Activated CD4-positive, alpha-beta T cell treated with anti-CD3 and anti-CD28 coated beads for 48 hours (primary cell): ENCODE measurements at regions not wholly inside any gene's neighbourhood (a gene's known extent, or its start where the extent isn't known, plus 50 kb on each side); places are given as distances from the start of the nearest gene placed in this dataset.
"Not testable (repeated sequence)": the region's sequence is repeated elsewhere in the genome, so short reads cannot be mapped to it uniquely, and the experiment has no call there.

Experiments used
- DNase-seq: peaks from one replicate; pipeline ENCODE4 v3.0.0-alpha.2; 2020

DNA sequence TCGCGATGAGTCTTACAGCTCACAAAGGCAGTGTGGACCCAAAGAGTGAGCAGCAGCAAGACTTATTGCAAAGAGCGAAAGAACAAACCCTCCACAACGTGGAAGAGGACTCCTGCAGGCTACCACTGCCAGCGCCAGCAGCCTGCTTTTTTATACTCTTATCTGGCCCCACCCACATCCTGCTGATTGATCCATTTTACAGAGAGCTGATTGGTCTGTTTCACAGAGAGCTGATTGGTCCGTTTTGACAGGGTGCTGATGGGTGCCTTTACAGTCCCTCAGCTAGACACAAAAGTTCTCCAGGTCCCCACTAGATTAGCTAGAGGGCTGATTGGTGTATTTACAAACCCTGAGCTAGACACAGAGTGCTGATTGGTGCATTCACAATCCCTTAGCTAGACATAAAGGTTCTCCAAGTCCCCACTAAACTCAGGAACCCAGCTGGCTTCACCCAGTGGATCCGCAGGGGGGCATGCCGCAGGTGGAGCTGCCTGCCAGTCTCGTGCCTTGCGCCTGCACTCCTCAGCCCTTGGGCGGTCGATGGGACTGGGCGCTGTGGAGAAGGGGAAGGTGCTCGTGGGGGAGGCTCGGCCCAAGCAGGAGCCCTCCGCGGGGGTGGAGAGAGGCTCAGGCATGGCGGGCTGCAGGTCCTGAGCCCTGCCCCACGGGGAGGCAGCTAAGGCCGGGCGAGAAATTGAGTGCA, 75.7 kb downstream of the QDPR start:
- DNase-seq: not testable (repeated sequence)

DNA sequence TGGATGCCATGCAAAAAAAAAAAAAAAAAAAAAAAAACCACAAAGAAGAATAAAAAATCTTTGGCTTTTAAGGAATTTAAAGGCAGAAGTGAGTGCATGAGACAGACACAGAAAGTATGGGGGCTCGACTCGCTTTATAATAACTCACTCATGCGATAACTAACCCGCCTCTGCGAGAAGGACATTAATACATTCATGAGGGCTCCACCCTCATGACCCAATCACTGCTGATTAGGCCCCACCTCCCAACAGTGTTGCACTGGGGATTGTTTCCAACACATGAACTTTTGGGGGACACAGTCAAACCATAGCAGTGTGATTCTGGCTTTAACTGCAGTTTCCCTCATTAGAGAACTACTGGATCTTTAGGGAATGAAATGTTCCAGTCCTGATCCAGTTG, 78.1 kb downstream of the QDPR start:
- DNase-seq: no peak

DNA sequence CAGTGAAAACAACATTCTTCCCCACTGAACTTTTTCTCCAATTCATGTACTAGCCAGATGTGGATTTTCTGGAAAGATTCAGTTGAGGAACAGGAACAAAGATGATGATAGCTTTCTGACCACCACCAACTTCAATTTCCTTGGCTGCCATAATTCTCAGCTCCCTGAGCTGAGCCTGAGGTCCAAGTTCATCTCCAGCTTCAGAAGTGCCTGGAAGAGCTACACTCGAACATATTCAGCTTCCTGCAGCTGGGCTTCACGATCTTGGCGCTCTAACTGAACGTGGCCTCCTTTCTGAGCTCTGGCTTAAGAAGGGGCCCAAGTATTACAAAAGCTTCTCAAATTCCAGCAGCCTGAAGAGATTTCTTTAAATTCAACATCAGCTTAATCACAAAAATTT, 83.9 kb downstream of the QDPR start:
- DNase-seq: no peak

DNA sequence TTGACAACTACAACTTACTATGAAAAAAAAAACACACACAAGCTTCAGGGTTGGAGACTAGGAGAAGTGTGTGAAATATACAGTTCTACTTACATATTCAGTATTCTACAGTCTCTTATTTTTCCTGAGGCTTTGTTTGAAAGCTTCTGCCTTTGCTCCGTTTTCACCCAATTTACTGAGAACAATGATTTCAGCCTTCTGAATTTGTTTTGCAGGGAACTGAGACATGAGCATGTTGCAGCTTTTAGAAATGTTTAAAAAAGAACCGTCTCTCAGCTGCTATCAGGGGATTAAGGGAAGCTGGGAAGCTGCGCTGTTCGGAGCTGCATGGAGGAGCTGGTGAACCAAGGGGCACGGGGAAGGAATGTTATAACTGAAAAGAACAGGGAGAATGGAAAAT, 85.7 kb downstream of the QDPR start:
- no peak for DNase-seq

DNA sequence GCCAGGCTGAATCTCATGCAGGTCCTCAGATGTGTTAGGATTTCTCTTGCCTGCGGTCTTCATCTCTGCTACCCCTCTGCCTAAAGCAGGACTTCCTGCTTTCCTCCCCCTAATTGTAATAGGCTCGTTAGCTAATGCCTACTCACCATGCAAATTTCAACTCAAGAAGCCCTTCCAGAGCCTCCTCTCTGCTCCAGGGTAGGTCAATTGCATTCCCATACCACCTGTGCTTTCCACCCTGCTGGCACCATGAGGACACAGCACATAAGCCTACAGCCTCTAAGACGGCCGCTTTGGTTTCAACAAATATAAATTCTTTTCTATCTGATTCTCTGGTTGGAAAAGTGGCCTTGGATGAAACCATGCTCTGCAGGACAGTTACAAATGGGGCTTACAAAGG, 93.9 kb downstream of the QDPR start:
- DNase-seq: no peak

DNA sequence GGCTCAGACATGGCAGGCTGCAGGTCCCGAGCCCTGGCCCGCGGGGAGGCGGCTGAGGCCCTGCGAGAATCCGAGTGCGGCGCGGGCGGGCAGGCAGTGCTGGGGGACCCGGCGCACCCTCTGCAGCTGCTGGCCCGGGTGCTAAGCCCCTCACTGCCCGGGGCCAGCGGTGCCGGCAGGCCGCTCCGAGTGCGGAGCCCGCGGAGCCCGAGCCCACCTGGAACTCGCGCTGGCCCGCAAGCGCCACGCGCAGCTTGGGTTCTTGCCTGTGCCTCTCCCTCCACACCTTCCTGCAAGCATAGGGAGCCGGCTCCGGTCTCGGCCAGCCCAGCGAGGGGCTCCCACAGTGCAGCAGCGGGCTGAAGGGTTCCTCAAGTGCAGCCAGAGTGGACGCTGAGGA, 97.5 kb downstream of the QDPR start:
- DNase-seq: no peak

DNA sequence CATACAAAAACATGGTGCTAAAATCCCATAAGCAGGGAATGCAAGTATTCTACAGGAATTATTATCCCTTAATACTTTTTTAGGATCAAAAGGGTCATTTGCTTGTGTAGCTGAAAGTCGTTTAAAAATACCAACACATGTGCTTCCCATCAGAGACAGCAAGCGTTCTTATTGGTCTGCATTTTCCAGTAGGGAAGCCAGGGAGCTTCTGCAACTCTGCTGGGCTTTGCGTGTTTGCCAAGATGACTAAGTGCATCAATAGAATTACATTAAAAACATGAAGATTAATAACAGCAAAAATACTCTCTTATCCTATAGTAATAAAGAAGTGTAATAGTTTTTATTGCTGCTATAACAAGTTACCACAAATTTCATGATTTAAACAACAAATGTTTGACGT, 111.2 kb downstream of the QDPR start:
- no peak for DNase-seq

DNA sequence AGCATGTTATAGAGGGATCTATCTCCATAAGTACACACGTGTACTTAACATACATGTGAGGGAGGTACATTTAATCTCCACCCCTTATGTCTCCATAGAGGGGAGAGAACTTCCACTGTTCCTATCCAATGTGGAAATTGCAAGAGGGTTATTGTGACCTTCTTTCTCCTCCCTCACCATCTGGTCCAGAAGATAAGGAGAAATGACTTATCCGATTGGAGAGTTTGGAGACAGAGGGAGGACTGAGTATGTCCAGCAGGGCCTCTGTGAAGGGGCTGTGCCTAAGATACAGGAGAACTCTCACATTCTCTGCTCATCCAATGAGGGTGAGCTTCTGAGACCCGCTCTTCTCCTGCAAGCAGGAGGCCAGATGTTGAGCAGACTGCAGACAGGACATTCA, 113.1 kb downstream of the QDPR start:
- no peak for DNase-seq

DNA sequence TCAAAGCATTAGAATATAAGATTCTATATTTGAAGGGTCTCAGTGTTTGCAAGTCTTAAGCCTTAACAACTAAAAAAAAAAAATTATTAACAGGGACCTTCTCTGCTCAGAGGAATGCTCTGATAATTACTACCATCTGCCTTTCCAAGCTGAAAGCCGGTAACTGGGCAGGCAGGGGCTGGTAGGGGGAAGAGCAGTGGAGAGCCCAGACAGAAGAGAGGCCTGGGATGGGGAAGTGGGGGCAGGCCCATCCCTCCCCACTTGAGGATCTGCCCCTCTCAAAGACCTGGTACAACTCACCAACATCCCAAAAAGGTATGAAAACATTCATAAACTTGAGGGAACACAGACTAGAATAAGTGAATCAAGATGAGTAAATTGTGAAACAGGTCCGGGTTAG, 113.9 kb downstream of the QDPR start:
- DNase-seq: no peak

DNA sequence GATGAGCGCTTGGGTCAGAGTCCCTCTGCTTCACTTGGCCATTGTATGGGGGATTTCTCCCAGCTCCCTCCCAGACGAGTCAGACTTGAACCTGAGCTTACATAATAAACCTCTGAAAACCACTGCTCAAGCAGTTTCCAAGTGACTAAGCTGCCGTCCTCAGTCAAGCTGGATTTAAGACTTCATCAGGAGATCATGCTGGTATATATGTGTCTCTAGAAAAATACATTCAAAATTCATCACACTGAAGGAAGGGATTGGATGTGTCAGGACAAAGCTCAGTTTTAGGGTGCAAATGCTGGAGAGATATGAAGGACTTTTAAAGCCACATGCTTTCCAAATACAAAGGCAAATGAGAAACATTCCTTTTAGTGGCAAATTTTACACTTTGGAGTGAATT, 114.3 kb downstream of the QDPR start:
- DNase-seq: no peak

DNA sequence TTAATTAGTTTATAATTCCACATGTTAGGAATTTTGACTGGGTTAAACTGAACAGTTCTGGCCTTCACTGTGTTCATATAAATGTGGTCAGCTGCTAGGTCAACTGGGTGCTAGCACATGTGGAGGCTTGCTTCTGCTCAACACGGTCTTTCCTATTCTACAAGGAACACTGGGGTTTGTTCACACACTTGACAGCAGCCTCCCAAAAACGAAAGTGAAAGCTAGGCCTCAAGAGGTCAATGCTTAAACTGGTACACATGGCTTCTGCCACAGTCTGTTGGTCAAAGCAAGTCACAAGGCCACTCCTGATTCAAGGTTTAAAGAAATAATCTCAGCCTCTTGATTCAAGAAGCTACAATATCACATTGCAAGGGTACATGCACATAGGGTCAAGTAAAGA, 126.5 kb downstream of the QDPR start:
- DNase-seq: no peak

DNA sequence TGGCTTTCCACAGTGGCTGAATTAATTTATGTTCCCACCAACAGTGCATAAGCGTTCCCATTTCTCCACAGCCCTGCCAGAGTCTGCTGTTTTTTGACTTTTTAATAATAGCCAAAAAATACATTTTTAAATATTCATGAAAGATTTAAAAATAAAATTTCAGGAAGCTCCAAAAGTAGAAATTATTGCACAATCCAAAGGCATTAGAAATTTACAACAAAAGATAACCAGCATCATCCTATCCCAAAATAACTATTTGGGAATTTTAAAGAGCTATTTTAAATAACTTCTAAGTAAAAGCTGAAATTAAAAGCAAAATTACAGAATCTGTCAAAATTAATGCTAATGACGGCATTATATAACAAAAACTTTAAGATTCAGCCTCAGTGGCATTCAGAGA, 131.5 kb downstream of the QDPR start:
- no peak for DNase-seq

DNA sequence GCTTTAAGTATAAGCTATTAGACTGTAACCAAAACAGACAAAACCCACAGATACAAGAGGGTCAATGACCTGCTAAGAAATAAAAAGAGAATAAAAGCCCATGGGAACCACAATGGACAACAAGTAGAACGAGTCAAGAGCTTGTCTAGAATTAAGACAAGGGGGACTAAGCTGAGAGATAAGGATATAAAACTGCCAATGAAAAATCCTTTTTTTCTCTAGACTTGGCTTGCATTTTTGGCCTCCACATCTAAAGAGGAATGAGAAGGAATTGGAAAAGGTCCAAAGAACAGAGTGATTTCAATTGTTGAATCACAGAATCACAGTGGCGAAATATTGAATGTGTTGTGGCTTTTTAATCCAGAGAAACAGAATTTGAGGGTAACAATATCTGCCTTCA, 135.7 kb downstream of the QDPR start:
- DNase-seq: no peak

DNA sequence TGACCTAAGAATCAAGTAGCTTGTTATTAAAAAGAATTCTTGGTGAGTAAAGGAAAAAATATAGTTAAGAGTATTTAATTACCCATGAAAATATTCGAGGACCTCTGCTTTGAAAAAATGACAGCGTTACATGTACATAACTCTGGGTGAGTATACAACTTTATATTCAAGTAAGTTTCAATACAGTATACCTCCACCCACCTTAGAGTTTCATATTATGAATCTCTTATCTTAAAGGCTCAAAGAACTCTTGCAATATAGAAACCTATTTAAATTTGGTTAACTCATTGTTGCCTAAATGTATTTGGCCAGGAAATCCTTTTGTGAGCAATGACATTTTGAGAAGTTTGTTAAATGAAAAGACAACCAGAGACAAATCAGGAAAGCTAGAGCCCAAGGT, 138.2 kb downstream of the QDPR start:
- DNase-seq: no peak

DNA sequence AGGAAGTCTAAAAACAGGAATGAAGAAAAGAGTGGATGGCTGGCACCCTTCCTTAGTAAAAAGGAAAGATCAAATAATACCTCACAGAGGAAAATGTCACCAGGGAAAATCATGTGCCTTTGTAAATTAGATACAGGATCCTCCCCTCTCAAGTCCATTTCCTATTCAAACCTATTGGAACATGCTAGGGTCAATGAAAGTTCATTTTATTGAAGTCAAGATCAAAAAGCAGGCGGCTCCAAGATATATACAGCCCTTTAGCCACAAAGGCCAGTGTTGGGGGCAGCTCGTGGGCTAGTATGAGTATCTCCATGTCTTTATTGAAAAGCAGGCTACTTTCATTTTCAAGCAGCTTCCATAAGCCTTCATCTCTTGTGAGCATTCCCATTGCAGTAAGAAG, 141.1 kb downstream of the QDPR start:
- no peak for DNase-seq

DNA sequence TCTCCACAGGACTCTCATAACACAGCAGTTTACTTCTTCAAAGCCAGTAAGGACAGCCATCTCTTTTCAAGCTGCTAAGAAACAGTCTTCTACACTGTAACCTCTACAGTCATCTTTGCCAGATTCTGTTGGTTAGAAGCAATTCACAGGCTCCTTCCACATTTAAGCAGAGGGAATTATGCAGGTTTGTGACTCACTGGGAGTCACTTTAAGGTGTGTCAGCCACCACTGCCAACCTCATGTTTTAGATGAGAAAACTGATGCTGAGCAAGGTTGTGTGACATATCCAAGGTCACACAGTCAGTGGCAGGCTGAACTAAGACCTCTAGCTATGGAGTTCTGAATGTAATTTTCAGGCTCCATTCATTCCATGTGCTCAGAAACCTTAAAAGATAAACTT, 143.5 kb downstream of the QDPR start:
- no peak for DNase-seq

DNA sequence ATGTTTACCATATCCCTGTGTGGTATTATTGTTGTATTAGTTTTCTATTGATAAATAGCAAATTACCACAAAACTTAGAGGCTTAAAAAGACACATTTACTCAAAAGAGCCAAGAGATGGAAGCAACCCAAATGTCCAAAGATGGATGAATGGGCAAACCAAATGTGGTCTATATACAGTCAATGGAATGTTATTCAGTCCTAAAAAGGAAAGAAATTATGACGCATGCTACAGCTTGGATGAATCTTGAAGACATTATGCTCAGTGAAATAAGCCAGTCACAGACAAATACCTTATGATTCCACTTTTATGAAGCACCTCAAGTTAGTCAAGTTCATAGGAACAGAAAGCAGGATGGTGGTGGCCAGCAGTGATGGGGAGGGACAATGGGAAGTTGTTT, 144.7 kb downstream of the QDPR start:
- no peak for DNase-seq

DNA sequence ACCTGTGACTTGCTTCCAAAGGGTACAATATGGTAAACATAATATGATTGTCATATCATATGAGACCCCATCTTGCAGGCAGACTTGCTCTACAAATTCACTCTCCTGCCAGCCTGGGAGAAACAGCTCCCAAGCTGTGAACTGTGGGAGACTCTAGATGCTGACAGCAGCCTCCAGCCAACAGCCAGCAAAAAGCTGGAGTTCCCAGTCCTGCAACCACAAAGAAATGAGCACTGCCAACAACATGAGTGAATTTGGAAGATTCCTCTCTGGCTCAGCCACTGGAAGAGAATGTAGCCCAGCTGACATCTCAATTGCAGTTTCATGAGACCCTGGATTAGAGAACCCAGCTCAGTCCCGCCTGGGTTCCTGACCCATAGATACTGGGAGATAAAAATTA, 145.4 kb downstream of the QDPR start:
- no peak for DNase-seq

DNA sequence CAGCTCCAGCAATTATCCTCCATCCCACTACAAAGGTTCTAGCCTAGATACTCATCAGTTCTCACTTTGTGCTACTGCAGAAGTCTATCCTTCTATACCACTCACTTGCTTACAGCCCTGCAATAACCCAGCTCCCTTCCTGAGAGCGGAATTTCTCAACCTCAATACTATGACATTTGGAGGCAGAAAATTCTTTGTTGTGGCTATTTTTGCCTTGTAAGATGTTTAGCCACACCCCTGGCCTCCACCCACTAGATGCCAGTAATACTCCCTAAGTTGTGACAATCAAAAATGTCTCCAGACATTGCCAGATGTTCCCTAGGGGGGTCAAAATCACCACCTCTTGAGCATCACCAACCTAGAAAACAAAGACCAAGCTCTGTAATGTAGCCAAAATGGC, 149.5 kb downstream of the QDPR start:
- no peak for DNase-seq

DNA sequence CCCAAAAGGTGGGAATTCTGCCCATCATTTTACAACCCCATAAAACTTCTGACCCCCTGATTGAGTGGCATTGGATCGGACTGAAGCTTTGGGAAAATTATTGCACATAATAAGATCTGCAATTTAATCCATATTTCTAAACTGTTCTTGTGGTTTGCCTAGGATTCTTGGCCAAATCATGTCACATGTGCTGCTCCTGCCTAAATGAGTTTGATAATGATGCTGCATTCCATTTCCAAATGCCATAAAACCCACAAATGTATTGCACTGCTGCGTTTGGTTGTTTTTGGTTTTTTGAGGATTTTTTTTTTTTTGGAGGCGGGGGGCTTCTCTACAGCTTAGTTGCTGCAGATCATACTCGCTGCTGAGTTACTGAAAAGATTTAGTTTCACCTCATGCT, 153.6 kb downstream of the QDPR start:
- no peak for DNase-seq

DNA sequence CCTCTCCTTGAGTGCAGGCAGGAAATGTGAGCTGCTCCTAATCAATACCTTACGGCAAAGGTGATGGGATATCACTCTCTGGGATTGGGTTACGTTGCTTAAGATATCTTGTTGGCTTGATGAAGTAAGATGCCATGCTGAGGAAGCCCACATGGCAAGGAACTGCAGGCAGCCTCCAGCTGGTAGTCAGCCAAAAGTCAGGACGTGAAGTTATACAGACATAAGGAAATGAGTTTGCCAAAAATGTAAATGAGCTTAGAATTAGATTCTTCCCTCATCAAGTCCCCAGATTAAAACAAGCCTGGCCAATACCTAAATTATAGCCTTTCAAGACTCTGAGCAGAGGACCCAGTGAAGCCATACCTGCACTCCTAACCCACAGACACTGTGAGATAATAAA, 155.0 kb downstream of the QDPR start:
- DNase-seq: no peak

DNA sequence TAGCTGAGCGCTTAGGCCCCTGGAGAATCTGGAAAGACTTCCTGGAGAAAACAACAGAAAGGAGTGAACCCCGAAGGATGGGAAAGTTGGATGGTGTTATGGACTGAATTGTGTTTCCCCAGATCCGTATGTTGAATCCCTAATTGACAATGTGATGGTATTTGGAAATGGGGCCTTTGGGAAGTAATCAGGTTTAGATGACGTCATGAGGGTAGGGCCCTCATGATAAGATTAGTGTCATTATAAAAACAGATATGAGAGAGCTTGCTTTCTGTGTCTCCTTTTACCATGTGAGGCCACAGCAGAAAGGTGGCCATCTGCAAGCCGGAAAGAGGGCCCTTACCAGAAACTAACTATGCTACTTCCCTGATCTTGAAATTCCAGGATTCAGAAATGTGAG, 159.5 kb downstream of the QDPR start:
- no peak for DNase-seq

DNA sequence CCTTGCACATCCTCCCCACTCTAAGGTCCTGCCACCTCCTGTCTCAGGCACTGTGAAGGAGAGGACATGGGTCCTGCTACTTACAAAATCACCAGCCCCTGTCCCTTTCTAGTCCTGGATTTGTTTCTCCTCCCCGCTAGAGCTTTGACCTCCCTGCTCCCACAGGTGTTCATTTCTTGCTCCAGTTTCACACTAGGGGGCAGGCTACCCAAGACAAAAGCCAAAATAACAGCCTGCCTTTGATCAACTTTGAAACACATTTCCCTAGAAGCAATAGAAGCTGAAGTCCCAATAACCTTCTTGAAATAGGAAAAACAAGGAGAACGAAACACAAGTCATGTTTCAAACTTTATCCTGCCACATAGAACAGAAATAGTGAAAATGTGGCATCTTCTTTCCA, 164.4 kb downstream of the QDPR start:
- DNase-seq: peak; percentile 42

DNA sequence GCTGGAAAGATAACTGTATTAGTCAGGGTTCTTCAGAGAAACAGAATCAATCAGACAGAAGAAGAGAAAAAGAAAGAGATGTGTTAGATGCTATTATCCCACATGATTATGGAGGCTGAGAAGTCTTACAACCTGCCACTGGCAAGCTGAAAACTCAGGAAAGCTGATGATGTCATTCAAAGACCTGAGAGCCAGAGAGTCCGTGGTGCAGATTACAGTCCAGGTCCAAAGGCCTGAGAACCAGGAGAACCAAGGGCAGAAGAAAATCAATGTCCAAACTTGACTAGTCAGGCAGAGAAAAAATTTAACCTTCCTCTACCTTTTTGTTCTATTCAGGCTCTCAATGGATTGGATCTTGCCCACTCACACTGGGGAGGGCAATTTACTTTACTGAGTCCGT, 172.5 kb downstream of the QDPR start:
- DNase-seq: no peak

DNA sequence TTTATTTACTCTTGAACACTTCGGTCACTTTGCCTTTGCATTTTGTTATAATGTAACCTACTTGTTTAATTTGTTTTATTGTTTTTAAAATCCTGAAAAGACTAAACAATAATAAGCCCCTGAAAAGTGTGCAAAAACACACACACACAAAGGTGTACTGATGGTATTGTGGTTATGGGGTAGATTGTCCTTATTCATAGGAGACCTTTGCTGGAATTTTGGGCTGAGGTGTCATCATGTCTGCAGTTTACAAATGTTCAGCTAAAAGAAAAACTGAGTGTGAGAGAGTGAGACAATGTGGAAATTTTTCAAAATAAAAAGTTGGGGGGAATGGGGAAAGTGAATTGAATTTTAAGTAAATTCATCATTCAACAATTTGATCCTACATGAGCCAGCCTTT, 174.9 kb downstream of the QDPR start:
- DNase-seq: no peak

DNA sequence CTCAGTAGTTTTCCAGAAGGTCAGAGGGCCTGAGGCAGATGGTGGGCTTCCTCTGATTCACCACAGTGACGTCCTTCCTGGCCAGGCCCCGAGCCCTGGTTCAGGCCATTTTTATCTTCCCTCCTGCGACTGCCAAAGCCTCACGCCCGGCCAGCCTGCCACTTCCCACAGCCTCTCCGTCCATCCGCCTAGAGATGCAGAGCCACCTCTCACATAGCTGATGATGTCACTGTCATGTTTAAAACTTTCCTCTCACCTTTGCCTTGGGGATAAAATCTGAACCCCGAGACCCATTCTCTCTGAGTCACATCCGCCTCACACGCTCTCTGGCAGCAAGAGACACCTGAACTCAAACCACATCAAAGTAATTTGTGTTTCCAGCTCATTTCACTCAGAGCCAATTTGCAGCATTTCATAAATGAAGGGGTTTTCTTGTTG, 175.3 kb downstream of the QDPR start:
- peak; percentile 83 for DNase-seq
